Activated CD8-positive, alpha-beta T cell treated with anti-CD3 and anti-CD28 coated beads, Interleukin-2, amount 10 ng/mL, durations not matched to agents 7 days and 5 days (primary cell): ENCODE measurements at regions not wholly inside any gene's neighbourhood (a gene's known extent, or its start where the extent isn't known, plus 50 kb on each side); places are given as distances from the start of the nearest gene placed in this dataset.
"Not testable (repeated sequence)": the region's sequence is repeated elsewhere in the genome, so short reads cannot be mapped to it uniquely, and the experiment has no call there.

Experiments used
- ATAC-seq: fragments of 150-1000 bp; cut with Tn5 transposase; one replicate; pipeline ENCODE4 v1.10.0; 2021; ENCODE audit warnings: moderate library complexity
- CTCF ChIA-PET: fragments of 350-600 bp; sonication (Branson Sonifier 250); formaldehyde crosslinking; loops from one replicate; lab custom pipeline; 2021; ENCODE audit warnings: antibody characterized with exemption; lab: Charles Lee
- POLR2A ChIA-PET: fragments of 350-600 bp; sonication (Branson Sonifier 250); formaldehyde crosslinking; loops from one replicate; lab custom pipeline; 2021; ENCODE audit warnings: antibody characterized with exemption; lab: Charles Lee
- DNase-seq: peaks from one replicate; pipeline ENCODE4 v3.0.0-alpha.2; 2020
- H3K27ac Mint-ChIP-seq: one replicate; pipeline ENCODE4 v1.8.0; 2021; ENCODE audit warnings: mild to moderate bottlenecking, mixed read lengths
- H3K27me3 Mint-ChIP-seq: one replicate; pipeline ENCODE4 v1.8.0; 2021; ENCODE audit warnings: low read depth, mixed read lengths
- H3K36me3 Mint-ChIP-seq: one replicate; pipeline ENCODE4 v1.8.0; 2021; ENCODE audit warnings: low read depth, mixed read lengths
- H3K4me1 Mint-ChIP-seq: one replicate; pipeline ENCODE4 v1.8.0; 2021; ENCODE audit warnings: low read depth, mixed read lengths
- H3K4me3 Mint-ChIP-seq: one replicate; pipeline ENCODE4 v1.8.0; 2021; ENCODE audit warnings: mild to moderate bottlenecking, mixed read lengths
- H3K9me3 Mint-ChIP-seq: one replicate; pipeline ENCODE4 v1.8.0; 2022; ENCODE audit warnings: mixed read lengths; ENCODE audit not compliant: insufficient read depth

DNA sequence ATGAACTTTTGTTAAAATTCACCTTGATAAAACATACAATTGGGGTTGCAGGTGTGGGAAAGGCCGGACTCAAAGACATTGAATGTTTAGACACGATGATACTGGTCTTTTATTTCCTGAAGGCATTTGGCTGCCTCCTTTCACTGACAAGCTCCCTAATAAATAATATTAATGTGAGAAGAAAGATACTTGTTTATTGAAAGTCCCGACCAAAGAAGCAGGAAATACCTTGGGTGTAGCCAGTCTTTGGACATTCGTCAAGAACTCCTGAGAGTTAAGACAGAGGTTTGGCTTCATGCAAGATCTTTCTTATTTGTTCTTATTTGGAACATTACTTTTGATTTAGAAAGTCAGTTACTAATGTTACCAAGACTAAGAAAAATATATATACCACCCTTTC is 1133.8 kb upstream of the SEL1L start:
- H3K4me3 Mint-ChIP-seq = no peak overlapping the region
- DNase-seq (no peak), ATAC-seq (no peak)
- H3K4me1 Mint-ChIP-seq = no peaks in the 10 kb centered on the region
- H3K36me3 Mint-ChIP-seq = no peaks in the 10 kb centered on the region
- no peak overlapping the region for H3K27ac Mint-ChIP-seq
- peaks cover 8% of the 10 kb centered on the region for H3K9me3 Mint-ChIP-seq
- H3K27me3 Mint-ChIP-seq = no peaks in the 10 kb centered on the region
- ChIA-PET POLR2A (no interaction called here), CTCF (no interaction called here)

- DNase-seq = no peak
- ATAC-seq = no peak
- ChIA-PET POLR2A (no interaction called here), CTCF (no interaction called here)
- no peaks in the 10 kb centered on the region for H3K4me1 Mint-ChIP-seq
- H3K27me3 Mint-ChIP-seq = no peaks in the 10 kb centered on the region
- H3K9me3 Mint-ChIP-seq = no peaks in the 10 kb centered on the region
- H3K4me3 Mint-ChIP-seq = no peak overlapping the region
- no peak overlapping the region for H3K27ac Mint-ChIP-seq
- no peaks in the 10 kb centered on the region for H3K36me3 Mint-ChIP-seq
Measured at GRCh38 chr14:82676403-82676802, 1142.8 kb upstream of the SEL1L start.

DNA sequence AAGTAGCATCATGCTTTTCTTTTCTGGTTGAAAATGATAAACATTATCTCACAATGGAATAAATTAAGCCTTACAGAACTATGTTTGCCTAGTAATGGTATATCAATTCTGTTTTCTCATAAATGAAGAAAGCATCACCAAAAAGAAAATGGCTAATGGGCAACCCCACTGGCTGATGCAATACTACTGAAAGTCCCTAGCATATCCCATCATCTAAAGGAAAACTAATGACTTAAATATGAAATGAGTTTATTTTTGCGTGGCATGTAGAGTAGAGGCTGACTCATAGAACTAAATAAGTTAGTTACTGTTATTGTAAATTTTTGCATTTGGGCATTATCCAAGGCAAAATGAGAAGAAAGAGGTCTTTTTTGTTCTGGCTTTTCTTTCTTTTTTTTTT is 1156.3 kb upstream of the SEL1L start:
- DNase-seq = no peak
- H3K27ac Mint-ChIP-seq = no peak overlapping the region
- H3K36me3 Mint-ChIP-seq = no peaks in the 10 kb centered on the region
- CTCF ChIA-PET = no interaction called here
- no peak for ATAC-seq
- H3K4me3 Mint-ChIP-seq = no peak overlapping the region
- H3K9me3 Mint-ChIP-seq = peaks cover 7% of the 10 kb centered on the region
- H3K27me3 Mint-ChIP-seq = no peaks in the 10 kb centered on the region
- POLR2A ChIA-PET = no interaction called here
- H3K4me1 Mint-ChIP-seq = no peaks in the 10 kb centered on the region

DNA sequence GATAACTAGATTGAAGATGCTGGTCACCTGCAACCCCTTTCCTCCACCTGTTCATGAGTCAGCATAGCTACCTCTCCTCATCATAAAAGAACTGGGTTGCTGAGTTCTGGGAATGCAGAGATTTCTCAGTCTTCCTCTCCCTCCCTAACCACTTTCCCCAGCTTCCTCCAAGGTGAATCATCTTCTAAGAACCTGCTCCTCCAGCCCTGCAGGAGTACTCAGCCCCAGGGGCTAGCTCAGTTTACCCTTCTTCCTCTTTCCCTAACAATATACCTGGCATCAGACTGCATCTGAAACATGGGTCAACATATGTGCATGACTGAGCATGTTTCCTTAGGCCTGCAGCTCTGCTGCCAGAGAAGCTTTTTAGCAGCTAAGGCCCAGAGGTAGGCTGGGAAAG is 1157.5 kb upstream of the SEL1L start:
- H3K9me3 Mint-ChIP-seq, CTCF ChIA-PET, H3K36me3 Mint-ChIP-seq, DNase-seq, H3K4me1 Mint-ChIP-seq, H3K4me3 Mint-ChIP-seq, POLR2A ChIA-PET, H3K27me3 Mint-ChIP-seq, H3K27ac Mint-ChIP-seq, ATAC-seq: not testable (repeated sequence)

- no peak for ATAC-seq
- no peak overlapping the region for H3K4me3 Mint-ChIP-seq
- ChIA-PET CTCF (no interaction called here), POLR2A (no interaction called here)
- no peaks in the 10 kb centered on the region for H3K36me3 Mint-ChIP-seq
- no peak for DNase-seq
- no peak overlapping the region for H3K27ac Mint-ChIP-seq
- peaks cover 10% of the 10 kb centered on the region for H3K9me3 Mint-ChIP-seq
- no peaks in the 10 kb centered on the region for H3K27me3 Mint-ChIP-seq
- no peaks in the 10 kb centered on the region for H3K4me1 Mint-ChIP-seq
Measured at GRCh38 chr14:82694820-82695219, 1161.2 kb upstream of the SEL1L start.

DNA sequence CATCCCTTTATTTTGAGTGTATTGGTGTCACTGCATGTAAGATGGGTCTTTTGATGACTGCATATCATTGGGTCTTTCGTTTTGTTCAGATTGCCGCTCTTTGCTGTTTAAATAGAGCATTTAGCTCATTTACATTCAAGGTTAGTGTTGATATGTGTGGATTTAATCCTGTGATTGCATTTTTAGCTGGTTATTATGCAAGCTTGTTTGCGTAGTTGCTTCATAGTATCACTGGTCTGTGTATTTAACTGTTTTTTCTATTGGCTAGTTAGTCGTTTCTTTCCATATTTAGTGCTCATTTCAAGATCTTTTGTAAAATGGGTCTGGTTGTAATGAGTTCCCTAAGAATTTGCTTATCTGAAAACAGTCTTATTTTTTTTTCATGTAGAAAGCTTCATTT is 1170.6 kb upstream of the SEL1L start:
- Mint-ChIP-seq H3K27ac (no peak overlapping the region), H3K4me3 (no peak overlapping the region), H3K9me3 (no peaks in the 10 kb centered on the region), H3K4me1 (no peaks in the 10 kb centered on the region), H3K36me3 (no peaks in the 10 kb centered on the region), H3K27me3 (no peaks in the 10 kb centered on the region)
- POLR2A ChIA-PET = no interaction called here
- DNase-seq (no peak), ATAC-seq (no peak)
- CTCF ChIA-PET = no interaction called here

DNA sequence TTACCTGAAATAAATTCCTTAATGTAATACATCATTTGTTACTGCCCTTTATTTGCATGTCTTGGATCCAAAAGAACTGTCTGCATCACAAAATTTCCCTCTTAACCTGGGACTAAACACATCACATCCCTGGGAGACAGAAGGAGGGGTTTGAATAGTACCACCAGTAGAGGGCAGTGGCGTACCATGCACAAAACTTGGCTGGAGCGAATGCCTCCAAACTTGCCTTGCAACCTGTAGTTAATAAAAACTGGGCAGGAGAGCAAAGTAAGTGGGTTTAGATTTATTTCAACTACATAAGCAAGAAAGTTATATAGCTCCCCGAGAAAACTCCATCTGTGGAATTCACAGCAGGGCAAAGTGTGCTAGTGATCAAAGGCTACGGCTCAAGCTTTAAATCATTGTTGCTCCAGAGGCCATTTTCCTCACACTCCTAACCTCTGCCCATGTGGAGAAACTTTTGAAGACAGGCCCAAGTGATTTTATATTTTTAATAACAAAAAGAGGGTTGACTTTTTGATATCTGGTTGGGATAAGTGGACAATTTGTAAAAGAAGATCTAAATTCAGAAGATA is 1176.7 kb upstream of the SEL1L start:
- no peak overlapping the region for H3K4me3 Mint-ChIP-seq
- no peaks in the 10 kb centered on the region for H3K4me1 Mint-ChIP-seq
- peak; percentile 49 for DNase-seq
- H3K9me3 Mint-ChIP-seq = no peaks in the 10 kb centered on the region
- CTCF ChIA-PET = no interaction called here
- POLR2A ChIA-PET = no interaction called here
- no peaks in the 10 kb centered on the region for H3K27me3 Mint-ChIP-seq
- no peak for ATAC-seq
- H3K27ac Mint-ChIP-seq = no peak overlapping the region
- no peaks in the 10 kb centered on the region for H3K36me3 Mint-ChIP-seq

- no peak overlapping the region for H3K4me3 Mint-ChIP-seq
- DNase-seq (no peak), ATAC-seq (no peak)
- no peaks in the 10 kb centered on the region for H3K27me3 Mint-ChIP-seq
- no peaks in the 10 kb centered on the region for H3K36me3 Mint-ChIP-seq
- no peaks in the 10 kb centered on the region for H3K9me3 Mint-ChIP-seq
- CTCF ChIA-PET = no interaction called here
- POLR2A ChIA-PET = no interaction called here
- no peak overlapping the region for H3K27ac Mint-ChIP-seq
- no peaks in the 10 kb centered on the region for H3K4me1 Mint-ChIP-seq
Measured at GRCh38 chr14:82719617-82720016, 1186.0 kb upstream of the SEL1L start.

DNA sequence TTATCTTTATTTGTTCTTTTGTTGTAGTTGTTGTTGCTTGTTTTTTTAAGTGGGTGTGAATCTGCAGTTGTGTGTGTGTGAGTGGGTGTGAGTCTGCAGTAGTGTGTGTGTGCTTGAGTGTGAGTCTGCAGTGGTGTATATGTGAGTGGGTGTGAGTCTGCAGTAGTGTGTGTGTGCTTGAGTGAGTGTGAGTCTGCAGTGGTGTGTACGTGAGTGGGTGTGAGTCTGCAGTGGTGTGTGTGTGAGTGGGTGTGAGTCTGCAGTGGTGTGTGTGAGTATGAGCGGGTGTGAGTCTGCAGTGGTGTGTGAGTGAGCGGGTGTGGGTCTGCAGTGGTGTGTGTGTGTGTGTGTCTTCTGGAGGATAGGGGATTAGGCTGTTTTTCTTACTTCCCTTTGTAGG is 1186.8 kb upstream of the SEL1L start:
- Mint-ChIP-seq H3K4me1 (no peaks in the 10 kb centered on the region), H3K9me3 (no peaks in the 10 kb centered on the region), H3K27ac (no peak overlapping the region), H3K27me3 (no peaks in the 10 kb centered on the region), H3K4me3 (no peak overlapping the region), H3K36me3 (no peaks in the 10 kb centered on the region)
- CTCF ChIA-PET = no interaction called here
- no peak for DNase-seq
- no peak for ATAC-seq
- POLR2A ChIA-PET = no interaction called here

GRCh38 chr14:82720946-82721345 is 1187.3 kb upstream of the SEL1L start:
- Mint-ChIP-seq H3K4me3 (no peak overlapping the region), H3K36me3 (no peaks in the 10 kb centered on the region), H3K27ac (no peak overlapping the region), H3K4me1 (no peaks in the 10 kb centered on the region), H3K9me3 (no peaks in the 10 kb centered on the region), H3K27me3 (no peaks in the 10 kb centered on the region)
- ATAC-seq (no peak), DNase-seq (no peak)
- POLR2A ChIA-PET = no interaction called here
- CTCF ChIA-PET = no interaction called here

GRCh38 chr14:82724316-82724715 is 1190.7 kb upstream of the SEL1L start:
- H3K27ac Mint-ChIP-seq = no peak overlapping the region
- no peak overlapping the region for H3K4me3 Mint-ChIP-seq
- H3K9me3 Mint-ChIP-seq = peaks cover 7% of the 10 kb centered on the region
- H3K4me1 Mint-ChIP-seq = no peaks in the 10 kb centered on the region
- ATAC-seq (no peak), DNase-seq (no peak)
- H3K36me3 Mint-ChIP-seq = no peaks in the 10 kb centered on the region
- no peaks in the 10 kb centered on the region for H3K27me3 Mint-ChIP-seq
- CTCF ChIA-PET = no interaction called here
- POLR2A ChIA-PET = no interaction called here

- CTCF ChIA-PET = no interaction called here
- Mint-ChIP-seq H3K4me1 (no peaks in the 10 kb centered on the region), H3K4me3 (no peak overlapping the region), H3K27ac (no peak overlapping the region), H3K27me3 (no peaks in the 10 kb centered on the region), H3K9me3 (peaks cover 7% of the 10 kb centered on the region), H3K36me3 (no peaks in the 10 kb centered on the region)
- ATAC-seq (no peak), DNase-seq (no peak)
- POLR2A ChIA-PET = no interaction called here
Measured at GRCh38 chr14:82725213-82725612, 1191.6 kb upstream of the SEL1L start.

GRCh38 chr14:82731526-82731925 is 1197.9 kb upstream of the SEL1L start:
- DNase-seq (no peak), ATAC-seq (no peak)
- Mint-ChIP-seq H3K9me3 (peaks cover 9% of the 10 kb centered on the region), H3K36me3 (no peaks in the 10 kb centered on the region), H3K4me1 (no peaks in the 10 kb centered on the region), H3K27me3 (no peaks in the 10 kb centered on the region), H3K27ac (no peak overlapping the region), H3K4me3 (no peak overlapping the region)
- CTCF ChIA-PET = interaction anchor here (1.5 kb wide), 1 partner anchor 27 kb away, joined by 3 read pairs; no protein-coding TSS in a partner anchor
- POLR2A ChIA-PET = no interaction called here
